Stimulated activated naive B cell treated with anti-CD40 and anti-IgM and Interleukin-4, amounts not matched to agents 10 μg/mL and 1 μg/mL and 100 μg/mL, for 72 hours (primary cell): ENCODE measurements at regions not wholly inside any gene's neighbourhood (a gene's known extent, or its start where the extent isn't known, plus 50 kb on each side); places are given as distances from the start of the nearest gene placed in this dataset.
A peak's percentile ranks its signal among the peaks of the same experiment; 100 is the strongest.
"Not testable (repeated sequence)": the region's sequence is repeated elsewhere in the genome, so short reads cannot be mapped to it uniquely, and the experiment has no call there.

Experiments
- ATAC-seq, 2 donors: fragments of 150-1000 bp; cut with Tn5 transposase; replicated peaks; 2 replicates each; pipeline ENCODE4 v1.10.0; 2021; ENCODE audit warnings: moderate library complexity in 1 of 2
- DNase-seq: peaks from one replicate; pipeline ENCODE4 v3.0.0; 2021
- H3K27ac Mint-ChIP-seq: one replicate; pipeline ENCODE4 v1.8.0; 2022; ENCODE audit warnings: mild to moderate bottlenecking, mixed read lengths
- H3K27me3 Mint-ChIP-seq, 2 donors: one replicate each; pipeline ENCODE4 v1.8.0; 2022; ENCODE audit warnings: mixed read lengths in 2 of 2
- H3K36me3 Mint-ChIP-seq, 2 donors: one replicate each; pipeline ENCODE4 v1.8.0; 2022; ENCODE audit warnings: mixed read lengths in 2 of 2, mild to moderate bottlenecking in 1 of 2
- H3K4me1 Mint-ChIP-seq, 2 donors: one replicate each; pipeline ENCODE4 v1.8.0; 2022; ENCODE audit warnings: mixed read lengths in 2 of 2, mild to moderate bottlenecking in 1 of 2
- H3K4me3 Mint-ChIP-seq, 2 donors: one replicate each; pipeline ENCODE4 v1.8.0; 2022; ENCODE audit warnings: mild to moderate bottlenecking in 2 of 2, mixed read lengths in 2 of 2, moderate library complexity in 1 of 2
- H3K9me3 Mint-ChIP-seq, 2 donors: one replicate each; pipeline ENCODE4 v1.8.0; 2022; ENCODE audit warnings: mixed read lengths in 2 of 2, mild to moderate bottlenecking in 1 of 2

GRCh38 chr9:71509054-71509453 is 259.3 kb downstream of the CEMIP2 start:
- Mint-ChIP-seq H3K4me1 (no peaks in the 10 kb centered on the region), H3K27me3 (peaks cover 5 to 7% of the 10 kb centered on the region in 2 donors), H3K27ac (no peak overlapping the region), H3K36me3 (no peaks in the 10 kb centered on the region), H3K4me3 (no peak overlapping the region), H3K9me3 (no peaks in the 10 kb centered on the region)
- no peak for DNase-seq
- ATAC-seq: no peak

DNA sequence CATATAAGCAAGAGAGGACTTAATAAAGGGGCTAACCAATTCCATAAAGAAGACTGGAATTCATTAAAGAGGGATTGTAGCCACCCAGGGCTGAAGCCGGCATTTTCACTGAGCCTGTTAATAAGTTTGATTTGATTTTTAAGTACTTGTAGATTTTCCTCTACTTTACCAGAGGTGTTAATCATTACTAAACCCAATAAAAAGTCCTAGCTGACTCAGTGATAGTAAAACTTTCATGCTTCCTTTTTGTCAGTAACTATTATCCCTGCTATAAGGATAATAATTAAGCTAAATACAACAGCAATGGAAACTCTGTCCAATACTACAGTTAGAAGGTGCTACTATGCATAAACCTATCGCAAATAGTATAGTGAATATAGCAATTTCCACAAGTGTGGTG is 260.2 kb downstream of the CEMIP2 start:
- not testable (repeated sequence) for H3K4me3 Mint-ChIP-seq, H3K27me3 Mint-ChIP-seq, DNase-seq, H3K27ac Mint-ChIP-seq, H3K9me3 Mint-ChIP-seq, H3K36me3 Mint-ChIP-seq, ATAC-seq, H3K4me1 Mint-ChIP-seq

DNA sequence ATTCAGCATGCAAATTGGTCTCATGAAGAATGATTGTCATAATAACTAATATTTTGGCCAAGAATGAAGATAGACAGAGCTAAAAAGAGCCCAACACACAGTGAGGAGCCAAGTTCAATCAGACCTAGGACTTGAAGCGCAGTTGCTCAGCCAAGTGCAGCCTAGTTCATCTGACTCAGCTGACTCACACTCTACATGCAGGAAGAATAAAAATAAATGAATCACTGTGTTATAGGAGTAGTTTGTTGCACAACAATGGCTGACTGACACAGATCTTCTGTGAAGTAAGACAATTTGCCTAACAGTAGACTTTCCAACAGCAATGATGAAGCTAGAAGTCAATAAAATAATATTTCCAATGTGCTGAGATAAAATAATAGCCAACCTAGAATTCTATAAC is 261.5 kb downstream of the CEMIP2 start:
- Mint-ChIP-seq H3K4me3 (no peak overlapping the region), H3K27me3 (peaks cover 7 to 10% of the 10 kb centered on the region in 2 donors), H3K36me3 (no peaks in the 10 kb centered on the region), H3K9me3 (no peaks in the 10 kb centered on the region), H3K4me1 (no peaks in the 10 kb centered on the region), H3K27ac (no peak overlapping the region)
- no peak for ATAC-seq
- no peak for DNase-seq

DNA sequence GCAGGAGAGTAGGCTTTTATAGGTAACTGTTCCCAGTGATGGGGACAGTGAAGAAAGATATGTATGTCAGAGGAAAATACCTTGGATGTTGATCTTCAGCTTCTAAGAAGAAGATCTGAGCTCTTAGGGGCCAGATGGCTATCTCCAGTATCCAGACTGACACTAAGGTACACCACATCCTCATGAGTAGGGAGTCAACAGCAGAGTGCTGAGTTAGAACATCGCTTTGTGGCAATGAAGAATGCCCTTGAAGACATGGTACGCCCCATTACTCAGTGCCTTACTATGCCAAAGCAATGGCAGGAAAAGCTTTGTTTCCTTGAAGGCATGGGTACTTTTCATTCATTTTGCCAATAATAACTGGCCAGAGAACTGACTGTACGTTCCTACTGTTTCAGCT is 263.7 kb downstream of the CEMIP2 start:
- Mint-ChIP-seq H3K27me3 (peaks cover 7 to 13% of the 10 kb centered on the region in 2 donors), H3K9me3 (peaks cover 6 to 9% of the 10 kb centered on the region in 2 donors)
- no peak for ATAC-seq

DNA sequence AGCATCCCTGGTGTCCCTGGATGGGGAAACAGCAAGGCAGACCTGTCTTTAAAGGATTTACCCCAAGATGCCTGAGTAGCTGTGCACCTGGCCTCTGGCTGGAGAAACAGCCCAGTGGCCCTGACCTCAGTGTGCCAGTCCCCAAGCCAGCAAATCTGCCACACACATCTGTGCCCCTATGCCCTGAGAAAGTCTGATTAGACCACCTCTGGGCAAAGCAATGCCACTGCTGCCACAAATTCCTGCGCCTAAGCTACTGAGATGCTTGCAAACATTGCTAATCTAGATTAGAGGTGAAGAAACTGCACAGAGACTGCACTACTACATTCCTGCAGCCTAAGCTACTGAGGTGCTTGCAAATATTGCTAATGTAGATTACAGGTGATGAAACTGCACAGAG is 269.6 kb downstream of the CEMIP2 start:
- no peak for DNase-seq
- no peak overlapping the region for H3K27ac Mint-ChIP-seq
- peaks cover 1 to 8% of the 10 kb centered on the region in 2 donors for H3K27me3 Mint-ChIP-seq
- peaks cover 9 to 13% of the 10 kb centered on the region in 2 donors for H3K9me3 Mint-ChIP-seq
- no peak overlapping the region for H3K4me3 Mint-ChIP-seq
- ATAC-seq: no peak
- H3K36me3 Mint-ChIP-seq: peaks cover 0 to 4% of the 10 kb centered on the region in 2 donors
- no peaks in the 10 kb centered on the region for H3K4me1 Mint-ChIP-seq

More for the DNA sequence above, 263.7 kb downstream of the CEMIP2 start:
- Mint-ChIP-seq H3K4me3 (no peak overlapping the region), H3K27ac (no peak overlapping the region), H3K4me1 (no peaks in the 10 kb centered on the region), H3K36me3 (no peaks in the 10 kb centered on the region)
- no peak for DNase-seq

DNA sequence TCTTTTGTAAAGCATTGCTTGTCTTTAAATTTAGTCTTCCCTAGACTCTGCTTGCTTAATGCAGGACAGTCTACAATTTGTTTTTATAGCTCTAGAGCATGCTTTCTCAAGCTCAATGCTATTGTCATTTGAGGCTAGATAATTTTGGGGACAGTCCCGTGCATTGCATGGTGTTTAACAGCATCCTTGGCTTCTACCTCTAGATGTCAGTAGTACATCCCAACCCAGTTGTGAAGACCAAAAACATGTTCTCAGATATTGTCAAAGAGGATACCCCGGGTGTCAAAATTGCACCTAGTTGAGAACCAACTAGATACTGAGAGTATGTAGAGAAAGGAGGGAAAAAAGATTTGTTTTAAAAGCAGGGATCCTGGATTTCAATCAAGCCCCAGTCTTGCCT is 277.5 kb downstream of the CEMIP2 start:
- no peak for DNase-seq
- Mint-ChIP-seq H3K36me3 (no peaks in the 10 kb centered on the region), H3K9me3 (no peaks in the 10 kb centered on the region), H3K4me1 (no peaks in the 10 kb centered on the region), H3K27ac (no peak overlapping the region), H3K4me3 (no peak overlapping the region), H3K27me3 (peaks cover 30 to 36% of the 10 kb centered on the region in 2 donors)
- peak; percentile 52 to 63 for ATAC-seq

DNA sequence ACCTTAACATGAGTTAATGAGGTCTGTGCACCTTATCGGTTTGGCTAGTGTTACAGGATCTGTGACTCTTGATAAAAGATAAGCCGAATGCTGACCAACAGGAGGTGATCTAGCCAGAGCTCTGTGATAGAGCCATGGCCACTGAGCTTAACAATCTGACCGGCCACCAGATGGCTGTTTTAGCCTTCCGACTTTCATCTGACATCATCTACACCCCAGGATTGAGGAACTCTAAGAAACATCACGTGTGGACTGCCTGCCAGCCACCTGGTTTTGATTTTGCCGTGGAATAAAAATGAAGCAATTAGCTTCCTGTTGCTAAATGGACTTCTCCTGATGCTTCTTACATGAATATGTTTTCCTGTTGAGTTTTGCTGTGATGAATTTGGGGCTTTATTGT is 281.3 kb downstream of the CEMIP2 start:
- no peaks in the 10 kb centered on the region for H3K36me3 Mint-ChIP-seq
- no peaks in the 10 kb centered on the region for H3K9me3 Mint-ChIP-seq
- no peak overlapping the region for H3K4me3 Mint-ChIP-seq
- no peak for ATAC-seq
- no peak for DNase-seq
- H3K4me1 Mint-ChIP-seq: no peaks in the 10 kb centered on the region
- no peak overlapping the region for H3K27ac Mint-ChIP-seq
- peaks cover 25% of the 10 kb centered on the region in 2 donors for H3K27me3 Mint-ChIP-seq

DNA sequence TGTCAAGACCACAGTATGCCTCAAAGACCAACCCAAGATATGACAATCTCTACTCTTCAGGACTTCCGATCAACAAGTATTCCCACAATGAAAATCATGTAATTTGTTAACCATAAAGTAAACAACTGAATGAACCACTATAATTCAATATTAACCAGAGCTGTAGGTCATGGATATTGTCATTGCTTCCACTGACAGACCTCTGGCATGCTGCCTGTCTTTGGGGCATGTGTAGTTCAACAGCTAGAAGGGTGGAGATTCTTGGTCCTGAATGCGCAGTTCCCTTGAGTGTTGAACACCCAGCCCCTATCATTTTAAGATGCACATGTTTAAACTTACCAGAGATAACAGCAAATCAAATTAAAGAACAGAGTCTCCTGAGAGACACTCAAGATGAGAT is 283.0 kb downstream of the CEMIP2 start:
- Mint-ChIP-seq H3K27ac (no peak overlapping the region), H3K9me3 (no peaks in the 10 kb centered on the region), H3K4me3 (no peak overlapping the region), H3K4me1 (no peaks in the 10 kb centered on the region), H3K36me3 (no peaks in the 10 kb centered on the region), H3K27me3 (peaks cover 19 to 25% of the 10 kb centered on the region in 2 donors)
- DNase-seq (no peak), ATAC-seq (no peak)

- Mint-ChIP-seq H3K27me3 (peaks cover 18 to 23% of the 10 kb centered on the region in 2 donors), H3K4me1 (no peaks in the 10 kb centered on the region), H3K9me3 (no peaks in the 10 kb centered on the region), H3K27ac (no peak overlapping the region), H3K4me3 (no peak overlapping the region), H3K36me3 (no peaks in the 10 kb centered on the region)
- no peak for DNase-seq
- peak; percentile 74 to 76 for ATAC-seq
Measured at GRCh38 chr9:71483436-71483835, 284.9 kb downstream of the CEMIP2 start.

GRCh38 chr9:71479621-71480020 is 288.7 kb downstream of the CEMIP2 start:
- ATAC-seq (no peak), DNase-seq (no peak)
- H3K36me3 Mint-ChIP-seq: no peaks in the 10 kb centered on the region
- peaks cover 0 to 10% of the 10 kb centered on the region in 2 donors for H3K27me3 Mint-ChIP-seq
- H3K4me1 Mint-ChIP-seq: no peaks in the 10 kb centered on the region
- no peak overlapping the region for H3K27ac Mint-ChIP-seq
- H3K4me3 Mint-ChIP-seq: no peak overlapping the region
- no peaks in the 10 kb centered on the region for H3K9me3 Mint-ChIP-seq

- Mint-ChIP-seq H3K36me3 (no peaks in the 10 kb centered on the region), H3K4me1 (no peaks in the 10 kb centered on the region), H3K4me3 (no peak overlapping the region), H3K27me3 (peaks cover 11 to 17% of the 10 kb centered on the region in 2 donors), H3K9me3 (no peaks in the 10 kb centered on the region), H3K27ac (no peak overlapping the region)
- DNase-seq (no peak), ATAC-seq (no peak)
Measured at GRCh38 chr9:71472400-71472799, 295.9 kb downstream of the CEMIP2 start.

DNA sequence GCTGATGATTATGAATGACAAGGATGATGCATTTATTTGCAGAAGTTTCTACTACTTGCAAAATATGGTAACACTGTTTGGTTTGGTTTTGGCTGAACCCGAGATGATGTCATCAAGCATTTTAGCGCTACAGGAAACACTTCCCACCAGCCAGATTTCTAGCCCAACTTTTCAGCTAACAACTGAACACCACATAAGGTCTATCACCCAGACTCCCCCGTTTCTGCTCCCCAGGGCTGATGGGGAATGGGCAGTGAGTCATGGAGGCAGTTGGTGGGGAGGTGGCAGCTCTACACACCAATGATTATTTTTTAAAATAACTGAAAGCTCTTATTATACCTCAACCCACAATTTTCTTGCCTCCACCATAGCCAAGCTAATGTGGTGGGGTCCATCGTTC is 302.9 kb downstream of the CEMIP2 start:
- Mint-ChIP-seq H3K36me3 (no peaks in the 10 kb centered on the region), H3K4me1 (no peaks in the 10 kb centered on the region), H3K27me3 (no peaks in the 10 kb centered on the region), H3K9me3 (no peaks in the 10 kb centered on the region), H3K4me3 (no peak overlapping the region), H3K27ac (no peak overlapping the region)
- ATAC-seq (no peak), DNase-seq (no peak)

GRCh38 chr9:71459082-71459481 is 309.2 kb downstream of the CEMIP2 start:
- no peak overlapping the region for H3K27ac Mint-ChIP-seq
- H3K4me1 Mint-ChIP-seq: no peaks in the 10 kb centered on the region
- H3K27me3 Mint-ChIP-seq: no peaks in the 10 kb centered on the region
- DNase-seq: no peak
- ATAC-seq: no peak
- H3K36me3 Mint-ChIP-seq: no peaks in the 10 kb centered on the region
- H3K4me3 Mint-ChIP-seq: no peak overlapping the region
- H3K9me3 Mint-ChIP-seq: no peaks in the 10 kb centered on the region

DNA sequence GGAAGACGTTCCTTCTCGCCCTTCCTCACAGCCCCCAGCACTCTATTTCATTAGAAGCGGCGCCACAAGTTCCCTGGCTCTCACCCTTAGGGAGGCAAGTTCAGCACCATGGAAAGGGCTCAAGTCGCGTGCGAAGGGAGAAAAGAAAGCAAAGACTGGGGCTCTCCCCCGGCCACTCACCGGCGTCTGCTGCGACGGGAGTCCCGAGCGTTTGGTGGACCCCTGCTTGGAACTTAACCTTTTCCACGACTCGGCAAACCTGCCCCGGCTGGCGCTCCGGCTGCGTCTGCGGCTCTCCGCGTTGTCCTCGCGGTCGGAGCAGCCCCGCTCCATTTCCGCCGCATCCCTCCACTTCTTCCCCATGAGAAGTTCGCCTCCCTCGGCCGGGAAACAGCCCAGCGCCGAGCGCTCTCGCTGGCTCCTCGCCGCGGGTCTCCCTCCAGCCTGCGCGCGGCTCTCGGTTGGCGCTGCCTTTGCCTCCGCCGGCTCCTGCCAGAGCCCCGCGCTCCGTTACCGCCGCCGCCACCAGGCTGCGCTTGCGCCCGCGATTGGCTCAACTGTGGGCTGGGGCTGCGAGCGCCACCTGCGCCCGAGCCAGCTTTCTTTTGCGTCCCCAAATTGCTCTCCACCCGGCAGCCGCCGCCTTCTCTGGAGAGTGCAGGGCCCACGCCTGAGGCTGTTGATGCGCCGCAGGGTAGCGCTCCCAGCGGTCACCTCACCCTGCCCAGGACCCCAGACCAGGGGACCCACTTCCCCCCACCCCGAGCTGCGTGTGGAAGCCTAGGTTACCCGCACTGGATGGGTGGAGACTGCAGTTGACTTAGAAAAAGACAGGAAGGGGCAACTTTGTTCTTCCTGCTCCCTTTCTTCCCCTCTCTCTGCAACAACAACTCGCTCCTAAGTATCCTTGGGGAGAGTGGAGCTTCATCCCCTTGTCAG is 321.6 kb downstream of the CEMIP2 start:
- H3K4me3 Mint-ChIP-seq: peak overlapping the region; percentile 66 to 81
- DNase-seq: peak; percentile 48

DNA sequence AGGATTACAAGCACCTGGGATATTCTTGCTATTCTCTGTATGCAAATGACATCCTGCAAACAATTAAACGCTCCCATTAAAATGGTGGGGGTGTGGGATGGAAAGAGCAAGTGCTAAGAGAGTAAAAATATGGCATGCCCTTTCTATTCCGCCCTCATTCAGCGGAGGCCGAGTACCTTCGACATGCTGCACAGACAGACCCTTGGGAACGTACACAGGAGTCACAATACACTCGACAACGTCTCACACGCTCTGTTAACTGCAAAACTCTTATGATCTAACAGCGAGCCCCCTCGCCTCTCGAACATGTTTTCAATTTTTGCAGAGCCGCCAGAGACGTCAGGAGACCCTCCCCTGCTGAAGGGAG is 322.2 kb downstream of the CEMIP2 start:
- Mint-ChIP-seq H3K27ac (no peak overlapping the region), H3K9me3 (peaks cover 2% of the 10 kb centered on the region in 2 donors), H3K4me1 (peaks cover 0 to 15% of the 10 kb centered on the region in 2 donors), H3K36me3 (no peaks in the 10 kb centered on the region), H3K4me3 (peak overlapping the region in 1 of 2 donors; percentile 81), H3K27me3 (peaks cover 39 to 40% of the 10 kb centered on the region in 2 donors)
- peak in 1 of 2 donors; percentile 4 for ATAC-seq
- DNase-seq: no peak

More for the DNA sequence above, 321.6 kb downstream of the CEMIP2 start:
- peaks cover 39 to 40% of the 10 kb centered on the region in 2 donors for H3K27me3 Mint-ChIP-seq
- no peaks in the 10 kb centered on the region for H3K36me3 Mint-ChIP-seq
- H3K27ac Mint-ChIP-seq: no peak overlapping the region
- peaks cover 0 to 15% of the 10 kb centered on the region in 2 donors for H3K4me1 Mint-ChIP-seq
- H3K9me3 Mint-ChIP-seq: peaks cover 3 to 4% of the 10 kb centered on the region in 2 donors
- ATAC-seq: peak; percentile 91 to 92
